ENCODE measurements at regions not wholly inside any gene's neighbourhood (a gene's known extent, or its start where the extent isn't known, plus 50 kb on each side); places are given as distances from the start of the nearest gene placed in this dataset.
"Not testable (repeated sequence)": the region's sequence is repeated elsewhere in the genome, so short reads cannot be mapped to it uniquely, and the experiment has no call there.

DNA sequence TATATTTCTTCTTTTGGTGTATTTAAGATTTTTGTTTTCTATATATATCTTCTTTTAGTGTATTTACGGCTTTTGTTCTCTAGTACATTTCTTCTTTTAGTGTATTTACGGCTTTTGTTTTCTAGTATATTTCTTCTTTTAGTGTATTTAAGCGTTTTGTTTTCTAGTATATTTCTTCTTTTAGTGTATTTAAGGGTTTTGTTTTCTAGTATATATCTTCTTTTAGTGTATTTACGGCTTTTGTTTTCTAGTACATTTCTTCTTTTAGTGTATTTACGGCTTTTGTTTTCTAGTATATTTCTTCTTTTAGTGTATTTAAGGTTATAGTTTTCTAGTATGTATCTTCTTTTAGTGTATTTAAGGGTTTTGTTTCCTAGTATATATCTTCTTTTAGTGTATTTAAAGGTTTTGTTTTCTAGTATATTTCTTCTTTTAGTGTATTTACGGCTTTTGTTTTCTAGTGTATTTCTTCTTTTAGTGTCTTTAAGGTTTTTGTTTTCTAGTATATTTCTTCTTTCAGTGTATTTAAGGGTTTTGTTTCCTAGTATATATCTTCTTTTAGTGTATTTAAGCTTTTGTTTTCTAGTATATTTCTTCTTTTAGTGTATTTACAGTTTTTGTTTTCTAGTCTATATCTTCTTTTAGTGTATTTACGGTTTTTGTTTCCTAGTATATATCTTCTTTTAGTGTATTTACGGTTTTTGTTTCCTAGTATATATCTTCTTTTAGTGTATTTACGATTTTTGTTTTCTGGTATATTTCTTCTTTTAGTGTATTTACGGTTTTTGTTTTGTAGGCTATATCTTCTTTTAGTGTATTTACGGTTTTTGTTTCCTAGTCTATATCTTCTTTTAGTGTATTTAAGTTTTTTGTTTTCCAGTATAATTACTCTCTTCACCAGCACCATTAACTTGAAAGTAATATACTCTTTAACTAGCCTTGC, 249.4 kb downstream of the SHOX start:
- not testable (repeated sequence) for ATAC-seq

DNA sequence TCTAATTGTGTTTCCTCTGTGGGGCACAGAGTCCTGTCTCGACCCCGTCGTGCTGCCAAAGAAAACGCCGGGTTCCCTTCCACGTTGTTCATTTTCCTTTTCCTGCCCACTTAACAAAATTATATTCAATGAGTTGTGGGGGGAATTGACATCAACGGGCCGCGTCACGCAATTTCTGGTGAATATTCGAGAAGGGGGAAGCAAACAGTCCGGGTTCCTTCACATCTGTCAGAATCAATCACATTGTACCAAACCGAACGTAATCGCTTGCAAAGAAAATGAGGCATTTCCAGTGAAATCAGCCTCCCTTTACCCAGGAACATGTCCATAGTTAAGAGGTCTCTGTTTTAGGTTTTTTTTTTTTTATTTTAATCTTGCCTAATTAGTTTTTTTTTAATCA, 243.5 kb downstream of the SHOX start:
- no peak for ATAC-seq
- TF ChIP-seq ESRRG (CRISPR knock-in tag; IDR thresholded peaks at IDR 0.05) (no peak), CSDC2 (CRISPR knock-in tag; IDR thresholded peaks at IDR 0.05) (no peak), SNAI2 (CRISPR knock-in tag; IDR thresholded peaks at IDR 0.05) (no peak), ZNF70 (CRISPR knock-in tag; IDR thresholded peaks at IDR 0.05) (no peak), BACH2 (CRISPR knock-in tag; IDR thresholded peaks at IDR 0.05; ENCODE audit: borderline replicate concordance) (no peak), ZFP3 (CRISPR knock-in tag; IDR thresholded peaks at IDR 0.05) (no peak), RARB (CRISPR knock-in tag; IDR thresholded peaks at IDR 0.05) (no peak), ZFP30 (CRISPR knock-in tag; IDR thresholded peaks at IDR 0.05) (no peak), ISL1 (CRISPR knock-in tag; IDR thresholded peaks at IDR 0.05) (no peak), TCF4 (CRISPR knock-in tag; IDR thresholded peaks at IDR 0.05; ENCODE audit: borderline replicate concordance) (no peak), ZC3H10 (CRISPR knock-in tag; IDR thresholded peaks at IDR 0.05) (no peak), ZNF565 (CRISPR knock-in tag; conservative IDR thresholded peaks at IDR 0.05; ENCODE audit: low read depth) (no peak), PPARA (CRISPR knock-in tag; IDR thresholded peaks at IDR 0.05; ENCODE audit: borderline replicate concordance) (no peak), GLIS3 (CRISPR knock-in tag; IDR thresholded peaks at IDR 0.05) (no peak), TOX (CRISPR knock-in tag; IDR thresholded peaks at IDR 0.05; ENCODE audit: borderline replicate concordance) (no peak)
- TF ChIP-seq, protein P1, sequence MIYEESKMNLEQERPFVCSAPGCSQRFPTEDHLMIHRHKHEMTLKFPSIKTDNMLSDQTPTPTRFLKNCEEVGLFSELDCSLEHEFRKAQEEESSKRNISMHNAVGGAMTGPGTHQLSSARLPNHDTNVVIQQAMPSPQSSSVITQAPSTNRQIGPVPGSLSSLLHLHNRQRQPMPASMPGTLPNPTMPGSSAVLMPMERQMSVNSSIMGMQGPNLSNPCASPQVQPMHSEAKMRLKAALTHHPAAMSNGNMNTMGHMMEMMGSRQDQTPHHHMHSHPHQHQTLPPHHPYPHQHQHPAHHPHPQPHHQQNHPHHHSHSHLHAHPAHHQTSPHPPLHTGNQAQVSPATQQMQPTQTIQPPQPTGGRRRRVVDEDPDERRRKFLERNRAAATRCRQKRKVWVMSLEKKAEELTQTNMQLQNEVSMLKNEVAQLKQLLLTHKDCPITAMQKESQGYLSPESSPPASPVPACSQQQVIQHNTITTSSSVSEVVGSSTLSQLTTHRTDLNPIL (CRISPR knock-in tag; IDR thresholded peaks at IDR 0.05; ENCODE audit: low read depth) = no peak
- TF ChIP-seq, protein P2, sequence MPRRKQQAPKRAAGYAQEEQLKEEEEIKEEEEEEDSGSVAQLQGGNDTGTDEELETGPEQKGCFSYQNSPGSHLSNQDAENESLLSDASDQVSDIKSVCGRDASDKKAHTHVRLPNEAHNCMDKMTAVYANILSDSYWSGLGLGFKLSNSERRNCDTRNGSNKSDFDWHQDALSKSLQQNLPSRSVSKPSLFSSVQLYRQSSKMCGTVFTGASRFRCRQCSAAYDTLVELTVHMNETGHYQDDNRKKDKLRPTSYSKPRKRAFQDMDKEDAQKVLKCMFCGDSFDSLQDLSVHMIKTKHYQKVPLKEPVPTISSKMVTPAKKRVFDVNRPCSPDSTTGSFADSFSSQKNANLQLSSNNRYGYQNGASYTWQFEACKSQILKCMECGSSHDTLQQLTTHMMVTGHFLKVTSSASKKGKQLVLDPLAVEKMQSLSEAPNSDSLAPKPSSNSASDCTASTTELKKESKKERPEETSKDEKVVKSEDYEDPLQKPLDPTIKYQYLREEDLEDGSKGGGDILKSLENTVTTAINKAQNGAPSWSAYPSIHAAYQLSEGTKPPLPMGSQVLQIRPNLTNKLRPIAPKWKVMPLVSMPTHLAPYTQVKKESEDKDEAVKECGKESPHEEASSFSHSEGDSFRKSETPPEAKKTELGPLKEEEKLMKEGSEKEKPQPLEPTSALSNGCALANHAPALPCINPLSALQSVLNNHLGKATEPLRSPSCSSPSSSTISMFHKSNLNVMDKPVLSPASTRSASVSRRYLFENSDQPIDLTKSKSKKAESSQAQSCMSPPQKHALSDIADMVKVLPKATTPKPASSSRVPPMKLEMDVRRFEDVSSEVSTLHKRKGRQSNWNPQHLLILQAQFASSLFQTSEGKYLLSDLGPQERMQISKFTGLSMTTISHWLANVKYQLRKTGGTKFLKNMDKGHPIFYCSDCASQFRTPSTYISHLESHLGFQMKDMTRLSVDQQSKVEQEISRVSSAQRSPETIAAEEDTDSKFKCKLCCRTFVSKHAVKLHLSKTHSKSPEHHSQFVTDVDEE (CRISPR knock-in tag; IDR thresholded peaks at IDR 0.05) = no peak
- TF ChIP-seq, protein P3, sequence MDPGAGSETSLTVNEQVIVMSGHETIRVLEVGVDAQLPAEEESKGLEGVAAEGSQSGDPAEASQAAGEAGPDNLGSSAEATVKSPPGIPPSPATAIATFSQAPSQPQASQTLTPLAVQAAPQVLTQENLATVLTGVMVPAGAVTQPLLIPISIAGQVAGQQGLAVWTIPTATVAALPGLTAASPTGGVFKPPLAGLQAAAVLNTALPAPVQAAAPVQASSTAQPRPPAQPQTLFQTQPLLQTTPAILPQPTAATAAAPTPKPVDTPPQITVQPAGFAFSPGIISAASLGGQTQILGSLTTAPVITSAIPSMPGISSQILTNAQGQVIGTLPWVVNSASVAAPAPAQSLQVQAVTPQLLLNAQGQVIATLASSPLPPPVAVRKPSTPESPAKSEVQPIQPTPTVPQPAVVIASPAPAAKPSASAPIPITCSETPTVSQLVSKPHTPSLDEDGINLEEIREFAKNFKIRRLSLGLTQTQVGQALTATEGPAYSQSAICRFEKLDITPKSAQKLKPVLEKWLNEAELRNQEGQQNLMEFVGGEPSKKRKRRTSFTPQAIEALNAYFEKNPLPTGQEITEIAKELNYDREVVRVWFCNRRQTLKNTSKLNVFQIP (CRISPR knock-in tag; IDR thresholded peaks at IDR 0.05; ENCODE audit: borderline replicate concordance, low read depth) = no peak
- TF ChIP-seq, protein P4, sequence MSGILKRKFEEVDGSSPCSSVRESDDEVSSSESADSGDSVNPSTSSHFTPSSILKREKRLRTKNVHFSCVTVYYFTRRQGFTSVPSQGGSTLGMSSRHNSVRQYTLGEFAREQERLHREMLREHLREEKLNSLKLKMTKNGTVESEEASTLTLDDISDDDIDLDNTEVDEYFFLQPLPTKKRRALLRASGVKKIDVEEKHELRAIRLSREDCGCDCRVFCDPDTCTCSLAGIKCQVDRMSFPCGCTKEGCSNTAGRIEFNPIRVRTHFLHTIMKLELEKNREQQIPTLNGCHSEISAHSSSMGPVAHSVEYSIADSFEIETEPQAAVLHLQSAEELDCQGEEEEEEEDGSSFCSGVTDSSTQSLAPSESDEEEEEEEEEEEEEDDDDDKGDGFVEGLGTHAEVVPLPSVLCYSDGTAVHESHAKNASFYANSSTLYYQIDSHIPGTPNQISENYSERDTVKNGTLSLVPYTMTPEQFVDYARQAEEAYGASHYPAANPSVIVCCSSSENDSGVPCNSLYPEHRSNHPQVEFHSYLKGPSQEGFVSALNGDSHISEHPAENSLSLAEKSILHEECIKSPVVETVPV (CRISPR knock-in tag; IDR thresholded peaks at IDR 0.05) = no peak

DNA sequence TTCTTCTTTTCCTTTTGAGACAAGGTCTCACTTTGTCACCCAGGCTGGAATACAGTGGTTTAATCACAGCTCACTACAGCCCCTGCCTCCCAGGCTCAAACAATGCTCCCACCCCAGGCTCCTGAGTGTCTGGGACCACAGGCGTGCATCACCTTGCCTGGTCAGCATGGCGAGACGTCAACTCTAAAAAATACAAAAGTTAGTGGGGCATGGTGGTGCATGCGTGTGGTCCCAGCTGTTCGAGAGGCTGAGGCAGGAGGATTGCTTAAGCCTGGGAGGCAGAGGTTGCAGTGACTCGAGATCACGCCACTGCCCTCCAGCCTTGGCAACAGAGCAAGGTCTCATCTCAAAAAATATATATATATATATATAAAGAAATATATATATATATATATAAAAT, 242.4 kb downstream of the SHOX start:
- no peak for ATAC-seq
- TF ChIP-seq, protein P4 (CRISPR knock-in tag; IDR thresholded peaks at IDR 0.05) = no peak
- TF ChIP-seq ZFP30 (CRISPR knock-in tag; IDR thresholded peaks at IDR 0.05) (no peak), TOX (CRISPR knock-in tag; IDR thresholded peaks at IDR 0.05; ENCODE audit: borderline replicate concordance) (no peak), OSR1 (CRISPR knock-in tag; IDR thresholded peaks at IDR 0.05) (no peak), ARNTL (CRISPR knock-in tag; IDR thresholded peaks at IDR 0.05; ENCODE audit: borderline replicate concordance, low read depth) (no peak), ZC3H10 (CRISPR knock-in tag; IDR thresholded peaks at IDR 0.05) (no peak)
- TF ChIP-seq, protein P3 (CRISPR knock-in tag; IDR thresholded peaks at IDR 0.05; ENCODE audit: borderline replicate concordance, low read depth) = no peak
